BLaER1 (cell line): ENCODE measurements at regions not wholly inside any gene's neighbourhood (a gene's known extent, or its start where the extent isn't known, plus 50 kb on each side); places are given as distances from the start of the nearest gene placed in this dataset.

Experiments
- H3K27ac ChIP-seq: shearing (Covaris generic); formaldehyde crosslinking; 2 replicates; pipeline ENCODE4 v1.8.1; 2022
- H3K27me3 ChIP-seq: shearing (Covaris generic); formaldehyde crosslinking; 2 replicates; pipeline ENCODE4 v1.8.1; 2022
- H3K36me3 ChIP-seq: shearing (Covaris generic); formaldehyde crosslinking; 2 replicates; pipeline ENCODE4 v1.8.1; 2022
- H3K4me1 ChIP-seq: shearing (Covaris generic); formaldehyde crosslinking; 2 replicates; pipeline ENCODE4 v1.8.1; 2022
- H3K4me2 ChIP-seq: shearing (Covaris generic); formaldehyde crosslinking; 2 replicates; pipeline ENCODE4 v1.8.1; 2022
- H3K4me3 ChIP-seq: shearing (Covaris generic); formaldehyde crosslinking; 2 replicates; pipeline ENCODE4 v1.8.1; 2022
- H3K9ac ChIP-seq: shearing (Covaris generic); formaldehyde crosslinking; 2 replicates; pipeline ENCODE4 v1.8.1; 2022
- H3K9me3 ChIP-seq: shearing (Covaris generic); formaldehyde crosslinking; 2 replicates; pipeline ENCODE4 v1.8.1; 2022
- H4K20me1 ChIP-seq: shearing (Covaris generic); formaldehyde crosslinking; 2 replicates; pipeline ENCODE4 v1.8.1; 2022
- Cebpa-rat ChIP-seq: shearing (Covaris generic); IDR thresholded peaks from 2 replicates; pipeline ENCODE4 v1.8.1; 2022

- no peaks in the 10 kb centered on the region for H4K20me1 ChIP-seq
- TF ChIP-seq Cebpa-rat = no peak
Observed at GRCh38 chr2:16268301-16269000, 328.1 kb downstream of the MYCN start.

GRCh38 chr2:16266571-16266970 lies 326.2 kb downstream of the MYCN start:
- H3K4me1 ChIP-seq = no peaks in the 10 kb centered on the region
- TF ChIP-seq Cebpa-rat = no peak
- H3K4me2 ChIP-seq = no peak overlapping the region
- no peak overlapping the region for H3K9ac ChIP-seq
- no peaks in the 10 kb centered on the region for H3K36me3 ChIP-seq
- H3K27me3 ChIP-seq = no peaks in the 10 kb centered on the region
- no peaks in the 10 kb centered on the region for H4K20me1 ChIP-seq
- H3K27ac ChIP-seq = no peak overlapping the region
- H3K4me3 ChIP-seq = no peak overlapping the region
- no peaks in the 10 kb centered on the region for H3K9me3 ChIP-seq

More at GRCh38 chr2:16268301-16269000, 328.1 kb downstream of the MYCN start:
- Histone ChIP-seq H3K9ac (no peak overlapping the region), H3K4me1 (no peaks in the 10 kb centered on the region), H3K4me3 (no peak overlapping the region), H3K27me3 (no peaks in the 10 kb centered on the region), H3K9me3 (no peaks in the 10 kb centered on the region), H3K4me2 (no peak overlapping the region), H3K27ac (no peak overlapping the region), H3K36me3 (no peaks in the 10 kb centered on the region)

- no peak overlapping the region for H3K4me2 ChIP-seq
- no peak for TF ChIP-seq Cebpa-rat
- H3K27me3 ChIP-seq = no peaks in the 10 kb centered on the region
- no peak overlapping the region for H3K4me3 ChIP-seq
- no peak overlapping the region for H3K27ac ChIP-seq
- no peak overlapping the region for H3K9ac ChIP-seq
- H4K20me1 ChIP-seq = no peaks in the 10 kb centered on the region
- H3K9me3 ChIP-seq = no peaks in the 10 kb centered on the region
- no peaks in the 10 kb centered on the region for H3K36me3 ChIP-seq
- H3K4me1 ChIP-seq = no peaks in the 10 kb centered on the region
Observed at GRCh38 chr2:16264931-16265540, 324.7 kb downstream of the MYCN start.

GRCh38 chr2:16264491-16264890 lies 324.1 kb downstream of the MYCN start:
- no peak overlapping the region for H3K4me2 ChIP-seq
- TF ChIP-seq Cebpa-rat = no peak

GRCh38 chr2:16263241-16263890 lies 323.0 kb downstream of the MYCN start:
- Histone ChIP-seq H3K9ac (no peak overlapping the region), H3K4me1 (no peaks in the 10 kb centered on the region), H4K20me1 (no peaks in the 10 kb centered on the region), H3K4me2 (no peak overlapping the region), H3K4me3 (no peak overlapping the region), H3K27me3 (no peaks in the 10 kb centered on the region), H3K9me3 (no peaks in the 10 kb centered on the region), H3K27ac (no peak overlapping the region), H3K36me3 (no peaks in the 10 kb centered on the region)
- TF ChIP-seq Cebpa-rat = no peak

More at GRCh38 chr2:16264491-16264890, 324.1 kb downstream of the MYCN start:
- H4K20me1 ChIP-seq = no peaks in the 10 kb centered on the region
- no peaks in the 10 kb centered on the region for H3K27me3 ChIP-seq
- H3K27ac ChIP-seq = no peak overlapping the region
- no peaks in the 10 kb centered on the region for H3K4me1 ChIP-seq
- no peaks in the 10 kb centered on the region for H3K9me3 ChIP-seq
- H3K36me3 ChIP-seq = no peaks in the 10 kb centered on the region
- no peak overlapping the region for H3K9ac ChIP-seq
- H3K4me3 ChIP-seq = no peak overlapping the region

- Histone ChIP-seq H3K9ac (no peak overlapping the region), H3K27ac (no peak overlapping the region), H3K27me3 (no peaks in the 10 kb centered on the region), H4K20me1 (no peaks in the 10 kb centered on the region), H3K36me3 (no peaks in the 10 kb centered on the region), H3K4me2 (no peak overlapping the region), H3K9me3 (no peaks in the 10 kb centered on the region), H3K4me1 (peaks cover 5% of the 10 kb centered on the region; the same call in 1 of the 2 replicates), H3K4me3 (no peak overlapping the region)
- no peak for TF ChIP-seq Cebpa-rat
Observed at GRCh38 chr2:16262526-16263178, 322.3 kb downstream of the MYCN start.

GRCh38 chr2:16261791-16262190 lies 321.4 kb downstream of the MYCN start:
- Histone ChIP-seq H3K4me1 (peaks cover 13% of the 10 kb centered on the region; the same call in 1 of the 2 replicates), H3K4me2 (no peak overlapping the region), H3K27ac (no peak overlapping the region), H3K36me3 (no peaks in the 10 kb centered on the region), H3K9me3 (no peaks in the 10 kb centered on the region), H3K27me3 (no peaks in the 10 kb centered on the region), H3K9ac (no peak overlapping the region), H4K20me1 (no peaks in the 10 kb centered on the region), H3K4me3 (no peak overlapping the region)
- TF ChIP-seq Cebpa-rat = no peak

GRCh38 chr2:16261071-16261470 lies 320.7 kb downstream of the MYCN start:
- no peak for TF ChIP-seq Cebpa-rat
- Histone ChIP-seq H3K9ac (no peak overlapping the region), H3K4me1 (peaks cover 13% of the 10 kb centered on the region; the same call in 1 of the 2 replicates), H3K9me3 (no peaks in the 10 kb centered on the region), H3K36me3 (no peaks in the 10 kb centered on the region), H3K27me3 (no peaks in the 10 kb centered on the region), H3K27ac (no peak overlapping the region), H4K20me1 (no peaks in the 10 kb centered on the region), H3K4me3 (no peak overlapping the region), H3K4me2 (no peak overlapping the region)

- Histone ChIP-seq H3K27ac (no peak overlapping the region), H3K4me2 (no peak overlapping the region), H3K9me3 (no peaks in the 10 kb centered on the region), H3K27me3 (no peaks in the 10 kb centered on the region), H4K20me1 (no peaks in the 10 kb centered on the region), H3K9ac (no peak overlapping the region), H3K36me3 (no peaks in the 10 kb centered on the region), H3K4me1 (peaks cover 13% of the 10 kb centered on the region; the same call in 1 of the 2 replicates), H3K4me3 (no peak overlapping the region)
- TF ChIP-seq Cebpa-rat = no peak
Observed at GRCh38 chr2:16260041-16260830, 319.9 kb downstream of the MYCN start.
